H1 (cell line): ENCODE measurements at regions not wholly inside any gene's neighbourhood (a gene's known extent, or its start where the extent isn't known, plus 50 kb on each side); places are given as distances from the start of the nearest gene placed in this dataset.

Experiments
- SUZ12 ChIP-seq: fragments of 200-600 bp; sonication (generic); IDR thresholded peaks from 2 replicates; pipeline ENCODE4 v1.6.1; 2012; ENCODE audit warnings: mild to moderate bottlenecking, inconsistent platforms, low read length, moderate library complexity, mixed read lengths

- TF ChIP-seq SUZ12 = no peak
Observed at GRCh38 chr4:123649250-123649644, 252.7 kb downstream of the SPRY1 start (continued).
